CD4-positive, alpha-beta memory T cell (primary cell): ENCODE measurements at regions not wholly inside any gene's neighbourhood (a gene's known extent, or its start where the extent isn't known, plus 50 kb on each side); places are given as distances from the start of the nearest gene placed in this dataset.

ENCODE experiments used
- CTCF ChIA-PET: fragments of 350-600 bp; sonication (Branson Sonifier 250); formaldehyde crosslinking; loops from one replicate; lab custom pipeline; 2021; ENCODE audit warnings: inconsistent platforms; ENCODE audit not compliant: partially characterized antibody; lab: Charles Lee
- POLR2A ChIA-PET: fragments of 350-600 bp; sonication (Branson Sonifier 250); formaldehyde crosslinking; loops from one replicate; lab custom pipeline; 2021; ENCODE audit not compliant: partially characterized antibody; lab: Charles Lee
- DNase-seq, 5 donors: peaks; one replicate each; pipeline versions ENCODE4 v3.0.0 to v3.0.0-alpha.2; 2020 to 2022; ENCODE audit warnings: mixed read lengths in 1 of 5
- H3K27ac ChIP-seq: one replicate; pipeline ENCODE4 v1.7.0; 2013; ENCODE audit warnings: low read depth, low read length
- H3K27me3 ChIP-seq: 2 replicates; pipeline ENCODE4 v1.7.0; 2013; ENCODE audit warnings: mild to moderate bottlenecking, low read length, moderate library complexity; ENCODE audit not compliant: insufficient read depth
- H3K36me3 ChIP-seq: 2 replicates; pipeline ENCODE4 v1.7.0; 2013; ENCODE audit warnings: mild to moderate bottlenecking, low read length, moderate library complexity; ENCODE audit not compliant: insufficient read depth
- H3K4me1 ChIP-seq: 2 replicates; pipeline ENCODE4 v1.7.0; 2013; ENCODE audit warnings: mild to moderate bottlenecking, low read length, moderate library complexity; ENCODE audit not compliant: insufficient read depth
- H3K4me3 ChIP-seq, 2 donors: one replicate each; pipeline ENCODE4 v1.7.0; 2013; ENCODE audit warnings: low read length in 2 of 2, mild to moderate bottlenecking in 1 of 2
- H3K9me3 ChIP-seq, 2 donors: one replicate each; pipeline ENCODE4 v1.7.0; 2013; ENCODE audit warnings: low read length in 2 of 2, control low read depth in 1 of 2; ENCODE audit not compliant: control insufficient read depth in 1 of 2
- H3K27ac Mint-ChIP-seq, 7 donors: one replicate each; pipeline ENCODE4 v1.8.0; 2020 to 2021; ENCODE audit warnings: mixed read lengths in 7 of 7, mild to moderate bottlenecking in 6 of 7, inconsistent platforms in 3 of 7, moderate library complexity in 3 of 7
- H3K27me3 Mint-ChIP-seq, 2 donors: one replicate each; pipeline ENCODE4 v1.8.0; 2020 to 2021; ENCODE audit warnings: mixed read lengths in 2 of 2
- H3K36me3 Mint-ChIP-seq, 2 donors: one replicate each; pipeline ENCODE4 v1.8.0; 2020 to 2021; ENCODE audit warnings: mixed read lengths in 2 of 2, inconsistent platforms in 1 of 2, mild to moderate bottlenecking in 1 of 2
- H3K4me1 Mint-ChIP-seq, 4 donors: one replicate each; pipeline ENCODE4 v1.8.0; 2020 to 2021; ENCODE audit warnings: mixed read lengths in 4 of 4, mild to moderate bottlenecking in 1 of 4
- H3K4me3 Mint-ChIP-seq, 8 donors: one replicate each; pipeline ENCODE4 v1.8.0; 2020 to 2021; ENCODE audit warnings: mixed read lengths in 8 of 8, mild to moderate bottlenecking in 7 of 8, moderate library complexity in 6 of 8, inconsistent platforms in 3 of 8
- H3K9me3 Mint-ChIP-seq, 8 donors: one replicate each; pipeline ENCODE4 v1.8.0; 2020 to 2021; ENCODE audit warnings: mixed read lengths in 8 of 8, mild to moderate bottlenecking in 5 of 8, inconsistent platforms in 3 of 8, moderate library complexity in 1 of 8
- intact Hi-C: fragments of 100-400 bp; cut with micrococcal nuclease; formaldehyde crosslinking; loops from one replicate; pipeline ENCODE4 v1.15.1; 2023

GRCh38 chr20:4070323-4071177 is 55.2 kb upstream of the RNF24 start:
- intact Hi-C loops = no loop called here

GRCh38 chr20:4069751-4070150 is 54.4 kb upstream of the RNF24 start:
- no peak overlapping the region for H3K4me3 ChIP-seq
- POLR2A ChIA-PET = no interaction called here
- no peaks in the 10 kb centered on the region for H3K36me3 ChIP-seq
- H3K27ac Mint-ChIP-seq = no peak overlapping the region
- H3K4me1 Mint-ChIP-seq = peaks cover 0 to 2% (median 0%) of the 10 kb centered on the region in 4 donors
- no peaks in the 10 kb centered on the region for H3K4me1 ChIP-seq
- no peaks in the 10 kb centered on the region for H3K9me3 ChIP-seq
- no peak overlapping the region for H3K27ac ChIP-seq
- CTCF ChIA-PET = interaction anchor here (0.9 to 3.5 kb wide), 4 partner anchors 15 to 183 kb away, joined by 3 to 12 read pairs (median 6); no protein-coding TSS in a partner anchor
- no peaks in the 10 kb centered on the region for H3K9me3 Mint-ChIP-seq
- DNase-seq = no peak
- H3K27me3 ChIP-seq = no peaks in the 10 kb centered on the region
- H3K36me3 Mint-ChIP-seq = no peaks in the 10 kb centered on the region
- H3K4me3 Mint-ChIP-seq = no peak overlapping the region
- intact Hi-C loops = no loop called here
- H3K27me3 Mint-ChIP-seq = no peaks in the 10 kb centered on the region

More at GRCh38 chr20:4070323-4071177, 55.2 kb upstream of the RNF24 start:
- ChIA-PET POLR2A (no interaction called here), CTCF (interaction anchor here (0.8 to 3.5 kb wide), 7 partner anchors 12 to 202 kb away, joined by 3 to 12 read pairs (median 4); no protein-coding TSS in a partner anchor)
- no peaks in the 10 kb centered on the region for H3K9me3 ChIP-seq
- H3K27ac Mint-ChIP-seq = peak overlapping the region in 2 of 7 donors; percentile 9 to 55
- H3K4me1 ChIP-seq = no peaks in the 10 kb centered on the region
- H3K9me3 Mint-ChIP-seq = no peaks in the 10 kb centered on the region
- DNase-seq = no peak
- peak overlapping the region in 1 of 8 donors; percentile 5 for H3K4me3 Mint-ChIP-seq
- H3K36me3 Mint-ChIP-seq = no peaks in the 10 kb centered on the region
- H3K36me3 ChIP-seq = no peaks in the 10 kb centered on the region
- H3K27ac ChIP-seq = no peak overlapping the region
- peaks cover 0 to 2% (median 0%) of the 10 kb centered on the region in 4 donors for H3K4me1 Mint-ChIP-seq
- no peak overlapping the region for H3K4me3 ChIP-seq
- no peaks in the 10 kb centered on the region for H3K27me3 ChIP-seq
- H3K27me3 Mint-ChIP-seq = no peaks in the 10 kb centered on the region

GRCh38 chr20:4068708-4069107 is 53.4 kb upstream of the RNF24 start:
- Mint-ChIP-seq H3K27me3 (no peaks in the 10 kb centered on the region), H3K4me1 (peaks cover 0 to 2% (median 0%) of the 10 kb centered on the region in 4 donors), H3K9me3 (no peaks in the 10 kb centered on the region), H3K27ac (no peak overlapping the region), H3K36me3 (no peaks in the 10 kb centered on the region), H3K4me3 (no peak overlapping the region)
- CTCF ChIA-PET = interaction anchor here (0.9 to 3.5 kb wide), 2 partner anchors 16 to 24 kb away, joined by 4 to 9 read pairs; no protein-coding TSS in a partner anchor
- POLR2A ChIA-PET = no interaction called here
- H3K27ac ChIP-seq = no peak overlapping the region
- H3K27me3 ChIP-seq = no peaks in the 10 kb centered on the region
- H3K36me3 ChIP-seq = no peaks in the 10 kb centered on the region
- no peaks in the 10 kb centered on the region for H3K4me1 ChIP-seq
- no peaks in the 10 kb centered on the region for H3K9me3 ChIP-seq
- H3K4me3 ChIP-seq = no peak overlapping the region
- intact Hi-C loops = no loop called here
- no peak for DNase-seq

GRCh38 chr20:4067600-4068261 is 52.4 kb upstream of the RNF24 start:
- no peaks in the 10 kb centered on the region for H3K4me1 ChIP-seq
- no peak overlapping the region for H3K4me3 ChIP-seq
- Mint-ChIP-seq H3K27me3 (no peaks in the 10 kb centered on the region), H3K36me3 (no peaks in the 10 kb centered on the region), H3K4me1 (peaks cover 0 to 4% (median 2%) of the 10 kb centered on the region in 4 donors), H3K4me3 (no peak overlapping the region), H3K9me3 (no peaks in the 10 kb centered on the region), H3K27ac (no peak overlapping the region)
- H3K9me3 ChIP-seq = no peaks in the 10 kb centered on the region
- H3K27me3 ChIP-seq = no peaks in the 10 kb centered on the region
- ChIA-PET CTCF (interaction anchor here (3.5 kb wide), 1 partner anchor 25 kb away, joined by 9 read pairs; no protein-coding TSS in a partner anchor), POLR2A (no interaction called here)
- intact Hi-C loops = no loop called here
- no peak for DNase-seq
- H3K36me3 ChIP-seq = no peaks in the 10 kb centered on the region
- no peak overlapping the region for H3K27ac ChIP-seq

- no peaks in the 10 kb centered on the region for H3K36me3 Mint-ChIP-seq
- H3K9me3 Mint-ChIP-seq = no peaks in the 10 kb centered on the region
- no peaks in the 10 kb centered on the region for H3K9me3 ChIP-seq
- peaks cover 0 to 9% (median 3%) of the 10 kb centered on the region in 4 donors for H3K4me1 Mint-ChIP-seq
- H3K27ac Mint-ChIP-seq = no peak overlapping the region
- no peak overlapping the region for H3K4me3 ChIP-seq
- no peaks in the 10 kb centered on the region for H3K36me3 ChIP-seq
- no peak overlapping the region for H3K4me3 Mint-ChIP-seq
- intact Hi-C loops = no loop called here
- ChIA-PET CTCF (interaction anchor here (1.9 kb wide), 1 partner anchor 19 kb away, joined by 6 read pairs; no protein-coding TSS in a partner anchor), POLR2A (interaction anchor here (1.2 kb wide), 1 partner anchor 17 kb away, joined by 3 read pairs; no protein-coding TSS in a partner anchor)
- no peaks in the 10 kb centered on the region for H3K4me1 ChIP-seq
- no peaks in the 10 kb centered on the region for H3K27me3 Mint-ChIP-seq
- no peak for DNase-seq
- no peaks in the 10 kb centered on the region for H3K27me3 ChIP-seq
- no peak overlapping the region for H3K27ac ChIP-seq
Observed at GRCh38 chr20:4066551-4066950, 51.2 kb upstream of the RNF24 start.

- H3K9me3 ChIP-seq = no peaks in the 10 kb centered on the region
- H3K27ac ChIP-seq = no peak overlapping the region
- no peaks in the 10 kb centered on the region for H3K27me3 ChIP-seq
- Mint-ChIP-seq H3K9me3 (no peaks in the 10 kb centered on the region), H3K4me3 (no peak overlapping the region), H3K27ac (no peak overlapping the region), H3K36me3 (no peaks in the 10 kb centered on the region), H3K27me3 (no peaks in the 10 kb centered on the region), H3K4me1 (peaks cover 0 to 9% (median 3%) of the 10 kb centered on the region in 4 donors)
- intact Hi-C loops = no loop called here
- ChIA-PET CTCF (interaction anchor here (1.9 kb wide), 1 partner anchor 20 kb away, joined by 6 read pairs; no protein-coding TSS in a partner anchor), POLR2A (no interaction called here)
- H3K4me1 ChIP-seq = no peaks in the 10 kb centered on the region
- DNase-seq = no peak
- H3K4me3 ChIP-seq = no peak overlapping the region
- no peaks in the 10 kb centered on the region for H3K36me3 ChIP-seq
Observed at GRCh38 chr20:4065391-4065844, 50.1 kb upstream of the RNF24 start.
